Natural killer cell (primary cell): ENCODE measurements at regions not wholly inside any gene's neighbourhood (a gene's known extent, or its start where the extent isn't known, plus 50 kb on each side); places are given as distances from the start of the nearest gene placed in this dataset.

Experiments
- ATAC-seq, 3 donors: fragments of 150-1000 bp in 2 of 3; fragments of 200-7000 bp in 1 of 3; cut with Tn5 transposase; 1 replicate in 1 of 3; 2 replicates in 2 of 3; pipeline ENCODE4 v1.10.0; 2021; ENCODE audit warnings: mild to moderate bottlenecking in 2 of 3, moderate library complexity in 2 of 3
- DNase-seq, 2 donors: peaks; one replicate each; pipeline versions ENCODE4 v3.0.0 to v3.0.0-alpha.2; 2013 to 2021; ENCODE audit warnings: mixed read lengths in 1 of 2
- H3K27ac ChIP-seq: one replicate; pipeline ENCODE4 v1.5.1; 2013; ENCODE audit warnings: mild to moderate bottlenecking, low read length
- H3K27me3 ChIP-seq: one replicate; pipeline ENCODE4 v1.6.1; 2013; ENCODE audit warnings: low read length; ENCODE audit not compliant: control insufficient read depth, insufficient read depth
- H3K36me3 ChIP-seq: one replicate; pipeline ENCODE4 v1.6.1; 2013; ENCODE audit warnings: low read length; ENCODE audit not compliant: control insufficient read depth, insufficient read depth
- H3K4me1 ChIP-seq: one replicate; pipeline ENCODE4 v1.6.1; 2013; ENCODE audit warnings: low read length; ENCODE audit not compliant: control insufficient read depth, insufficient read depth
- H3K4me3 ChIP-seq: one replicate; pipeline ENCODE4 v1.5.1; 2013; ENCODE audit warnings: low read length
- H3K9me3 ChIP-seq: one replicate; pipeline ENCODE4 v1.6.1; 2013; ENCODE audit warnings: low read length; ENCODE audit not compliant: control insufficient read depth, insufficient read depth
- H3K27ac Mint-ChIP-seq, 2 donors: one replicate each; pipeline ENCODE4 v1.8.0; 2022; ENCODE audit warnings: mild to moderate bottlenecking in 2 of 2, mixed read lengths in 2 of 2, moderate library complexity in 1 of 2
- H3K27me3 Mint-ChIP-seq, 2 donors: one replicate each; pipeline ENCODE4 v1.8.0; 2022; ENCODE audit warnings: low read depth in 2 of 2, mixed read lengths in 2 of 2
- H3K36me3 Mint-ChIP-seq: one replicate; pipeline ENCODE4 v1.8.0; 2022; ENCODE audit warnings: mixed read lengths
- H3K4me1 Mint-ChIP-seq, 2 donors: one replicate each; pipeline ENCODE4 v1.8.0; 2022; ENCODE audit warnings: mixed read lengths in 2 of 2
- H3K4me3 Mint-ChIP-seq: one replicate; pipeline ENCODE4 v1.8.0; 2022; ENCODE audit warnings: mild to moderate bottlenecking, moderate library complexity, mixed read lengths
- H3K9me3 Mint-ChIP-seq, 2 donors: one replicate each; pipeline ENCODE4 v1.8.0; 2022; ENCODE audit warnings: mixed read lengths in 2 of 2
- WGBS: methylation state at CpG from one replicate; pipeline ENCODE4 v1.1.7; 2013; ENCODE audit warnings: missing lambda C conversion rate; ENCODE audit not compliant: insufficient coverage; 5-methylcytosine and 5-hydroxymethylcytosine counted together
- intact Hi-C: fragments of 100-400 bp; cut with micrococcal nuclease; formaldehyde crosslinking; loops from one replicate; pipeline ENCODE4 v1.14.2; 2022
- TF ChIP-seq, protein P1 (sequence below): fragments of 200-600 bp; IDR thresholded peaks from one replicate; pipeline ENCODE4 v1.8.0; 2022; ENCODE audit warnings: antibody characterized with exemption

DNA sequence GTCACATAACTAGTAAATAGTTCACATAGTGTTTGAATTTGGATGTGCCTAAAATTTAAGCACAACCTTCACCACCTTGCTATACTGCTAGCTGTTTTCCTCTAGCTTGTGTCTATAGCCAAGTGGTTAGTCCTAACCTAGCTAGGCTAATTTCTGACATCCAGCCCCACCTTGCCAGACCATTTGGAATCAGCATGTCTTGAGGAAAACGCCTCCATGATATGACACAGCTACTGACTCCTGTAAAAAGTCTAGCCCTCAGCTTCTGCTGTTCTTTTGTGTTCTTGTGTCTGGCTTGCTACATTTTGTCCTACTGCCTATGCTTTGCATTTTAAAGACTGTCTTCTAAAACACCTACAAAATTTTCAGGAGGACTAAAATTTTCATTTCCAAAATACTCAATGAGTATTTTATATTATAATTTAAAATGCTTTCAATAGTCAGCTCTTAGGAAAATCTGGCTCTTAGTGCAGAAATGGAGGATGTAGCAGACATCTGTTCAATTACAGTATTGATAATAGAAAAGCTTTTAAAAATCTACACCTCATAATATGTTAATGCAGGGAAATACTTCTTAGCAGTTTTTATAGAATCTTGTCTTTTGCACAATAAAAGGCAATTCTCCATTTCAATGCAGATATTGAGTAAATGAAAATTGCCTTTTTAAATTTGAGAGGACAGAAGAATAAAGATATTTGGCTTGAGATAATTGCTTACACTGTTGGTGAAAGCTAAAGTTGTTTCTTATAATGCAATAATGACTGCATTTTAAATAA, 160.8 kb upstream of the APP start:
- H3K4me1 ChIP-seq = no peaks in the 10 kb centered on the region
- no peaks in the 10 kb centered on the region for H3K27me3 ChIP-seq
- H3K4me3 Mint-ChIP-seq = no peak overlapping the region
- peaks cover 3% of the 10 kb centered on the region for H3K9me3 ChIP-seq
- DNase-seq (no peak), ATAC-seq (no peak)
- H3K27ac Mint-ChIP-seq = no peak overlapping the region
- no peaks in the 10 kb centered on the region for H3K27me3 Mint-ChIP-seq
- no peak overlapping the region for H3K4me3 ChIP-seq
- peaks cover 3 to 7% of the 10 kb centered on the region in 2 donors for H3K9me3 Mint-ChIP-seq
- H3K27ac ChIP-seq = no peak overlapping the region
- TF ChIP-seq, protein P1, sequence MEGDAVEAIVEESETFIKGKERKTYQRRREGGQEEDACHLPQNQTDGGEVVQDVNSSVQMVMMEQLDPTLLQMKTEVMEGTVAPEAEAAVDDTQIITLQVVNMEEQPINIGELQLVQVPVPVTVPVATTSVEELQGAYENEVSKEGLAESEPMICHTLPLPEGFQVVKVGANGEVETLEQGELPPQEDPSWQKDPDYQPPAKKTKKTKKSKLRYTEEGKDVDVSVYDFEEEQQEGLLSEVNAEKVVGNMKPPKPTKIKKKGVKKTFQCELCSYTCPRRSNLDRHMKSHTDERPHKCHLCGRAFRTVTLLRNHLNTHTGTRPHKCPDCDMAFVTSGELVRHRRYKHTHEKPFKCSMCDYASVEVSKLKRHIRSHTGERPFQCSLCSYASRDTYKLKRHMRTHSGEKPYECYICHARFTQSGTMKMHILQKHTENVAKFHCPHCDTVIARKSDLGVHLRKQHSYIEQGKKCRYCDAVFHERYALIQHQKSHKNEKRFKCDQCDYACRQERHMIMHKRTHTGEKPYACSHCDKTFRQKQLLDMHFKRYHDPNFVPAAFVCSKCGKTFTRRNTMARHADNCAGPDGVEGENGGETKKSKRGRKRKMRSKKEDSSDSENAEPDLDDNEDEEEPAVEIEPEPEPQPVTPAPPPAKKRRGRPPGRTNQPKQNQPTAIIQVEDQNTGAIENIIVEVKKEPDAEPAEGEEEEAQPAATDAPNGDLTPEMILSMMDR = no peak
- H3K4me1 Mint-ChIP-seq = no peaks in the 10 kb centered on the region
- WGBS = 65% methylated on average over 1 of the region's 1 CpG
- no peaks in the 10 kb centered on the region for H3K36me3 ChIP-seq
- H3K36me3 Mint-ChIP-seq = no peaks in the 10 kb centered on the region
- intact Hi-C loops = no loop called here

DNA sequence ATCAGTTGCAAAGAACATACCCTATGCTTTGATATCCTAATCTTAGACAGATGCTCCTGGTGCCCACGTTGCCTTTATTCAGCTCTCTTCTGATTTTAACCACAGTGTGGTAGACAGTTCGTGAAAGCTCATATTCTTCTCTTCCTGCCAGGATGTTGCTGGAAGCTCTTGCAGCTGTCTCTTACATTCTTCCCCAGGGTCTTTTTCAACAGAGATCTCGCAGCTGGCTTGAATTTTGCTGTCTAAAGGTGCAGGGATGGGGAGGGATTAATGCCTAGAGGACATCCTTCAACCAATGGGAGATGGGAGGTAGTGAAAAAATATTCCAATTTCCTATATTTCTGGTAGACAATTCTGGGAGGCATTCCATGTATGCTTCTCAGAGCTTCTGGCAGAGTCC, 150.0 kb upstream of the APP start:
- no peak overlapping the region for H3K27ac Mint-ChIP-seq
- Histone ChIP-seq H3K27me3 (no peaks in the 10 kb centered on the region), H3K27ac (no peak overlapping the region), H3K9me3 (no peaks in the 10 kb centered on the region), H3K4me3 (no peak overlapping the region), H3K4me1 (no peaks in the 10 kb centered on the region), H3K36me3 (no peaks in the 10 kb centered on the region)
- H3K4me3 Mint-ChIP-seq = no peak overlapping the region
- no peaks in the 10 kb centered on the region for H3K36me3 Mint-ChIP-seq
- no peaks in the 10 kb centered on the region for H3K4me1 Mint-ChIP-seq
- ATAC-seq (no peak), DNase-seq (no peak)
- 5% methylated on average over 2 of the region's 3 CpGs for WGBS
- H3K27me3 Mint-ChIP-seq = no peaks in the 10 kb centered on the region
- intact Hi-C loops = no loop called here
- peaks cover 3 to 11% of the 10 kb centered on the region in 2 donors for H3K9me3 Mint-ChIP-seq
- TF ChIP-seq, protein P1 = no peak

DNA sequence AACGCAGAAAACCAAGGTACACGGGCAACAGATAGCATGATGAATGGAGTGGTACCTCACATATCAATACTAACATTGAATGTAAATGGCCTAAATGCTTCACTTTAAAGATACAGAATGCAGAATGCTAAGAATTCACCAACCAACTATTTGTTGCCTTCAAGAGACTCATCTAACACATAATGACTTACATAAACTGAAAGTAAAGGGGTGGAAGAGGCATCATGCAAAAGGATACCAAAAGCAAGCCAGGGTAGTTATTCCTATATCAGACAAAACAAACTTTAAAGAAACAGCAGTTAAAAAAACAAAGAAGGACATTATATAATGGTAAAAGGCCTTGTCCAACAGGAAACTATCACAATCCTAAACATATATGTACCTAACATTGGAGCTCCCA, 137.1 kb upstream of the APP start:
- no peak overlapping the region for H3K27ac Mint-ChIP-seq
- DNase-seq (no peak), ATAC-seq (no peak)
- H3K4me3 Mint-ChIP-seq = no peak overlapping the region
- no peak overlapping the region for H3K27ac ChIP-seq
- no peaks in the 10 kb centered on the region for H3K4me1 Mint-ChIP-seq
- H3K36me3 ChIP-seq = no peaks in the 10 kb centered on the region
- WGBS = 100% methylated on average over 1 of the region's 2 CpGs
- TF ChIP-seq, protein P1 = no peak
- intact Hi-C loops = no loop called here
- H3K27me3 Mint-ChIP-seq = no peaks in the 10 kb centered on the region
- H3K9me3 ChIP-seq = peaks cover 6% of the 10 kb centered on the region
- no peak overlapping the region for H3K4me3 ChIP-seq
- H3K36me3 Mint-ChIP-seq = no peaks in the 10 kb centered on the region
- H3K4me1 ChIP-seq = no peaks in the 10 kb centered on the region
- H3K27me3 ChIP-seq = no peaks in the 10 kb centered on the region
- peaks cover 9 to 15% of the 10 kb centered on the region in 2 donors for H3K9me3 Mint-ChIP-seq

DNA sequence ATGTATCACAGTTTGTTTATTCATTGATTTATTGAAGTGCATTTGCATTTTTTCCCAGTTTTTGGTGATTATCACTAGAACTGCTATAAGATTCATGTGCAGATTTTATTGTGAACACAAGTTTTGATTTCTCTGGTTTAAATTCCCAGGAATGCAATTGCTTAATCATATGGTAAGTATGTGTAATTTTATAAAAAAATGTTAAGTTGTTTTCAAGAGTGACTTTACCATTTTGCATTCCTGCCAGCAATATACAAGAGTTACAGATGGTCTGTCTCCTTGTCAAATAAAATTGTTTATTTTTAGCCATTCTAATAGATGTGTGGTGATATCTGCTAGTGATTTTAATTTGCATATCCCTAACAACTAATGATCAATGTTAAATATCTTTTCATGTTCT, 127.3 kb upstream of the APP start:
- no peak for DNase-seq
- no peak overlapping the region for H3K4me3 Mint-ChIP-seq
- no peak overlapping the region for H3K27ac Mint-ChIP-seq
- H3K9me3 Mint-ChIP-seq = peaks cover 14 to 15% of the 10 kb centered on the region in 2 donors
- Histone ChIP-seq H3K36me3 (no peaks in the 10 kb centered on the region), H3K27ac (no peak overlapping the region), H3K4me1 (no peaks in the 10 kb centered on the region), H3K9me3 (peaks cover 7% of the 10 kb centered on the region), H3K27me3 (no peaks in the 10 kb centered on the region), H3K4me3 (no peak overlapping the region)
- H3K27me3 Mint-ChIP-seq = no peaks in the 10 kb centered on the region
- TF ChIP-seq, protein P1 = no peak
- no peaks in the 10 kb centered on the region for H3K4me1 Mint-ChIP-seq
- ATAC-seq = no peak
- intact Hi-C loops = no loop called here
- peaks cover 6% of the 10 kb centered on the region for H3K36me3 Mint-ChIP-seq
